HL-60 (cell line): ENCODE measurements at regions not wholly inside any gene's neighbourhood (a gene's known extent, or its start where the extent isn't known, plus 50 kb on each side); places are given as distances from the start of the nearest gene placed in this dataset. TPM values are rescaled to one million over a fixed set of nuclear protein-coding genes. Genes with fewer than 3 reads are reported as not detected.

ENCODE experiments used
- DNase-seq, 2 experiments: peaks; one replicate each; pipeline ENCODE4 v3.0.0-alpha.2; 2010 to 2020; ENCODE audit warnings: low read depth in 1 of 2, low spot score in 1 of 2
- H3K27ac ChIP-seq: fragments of 250-450 bp; sonication (Bioruptor Pico); replicated peaks from 2 replicates; pipeline ENCODE4 v1.5.1; 2020; ENCODE audit warnings: mild to moderate bottlenecking, moderate library complexity
- H3K27me3 ChIP-seq: fragments of 250-450 bp; sonication (Bioruptor Pico); 2 replicates; pipeline ENCODE4 v1.5.1; 2021; ENCODE audit warnings: mild to moderate bottlenecking, moderate library complexity; ENCODE audit not compliant: insufficient read depth, poor library complexity, severe bottlenecking
- H3K4me3 ChIP-seq: replicated peaks from 2 replicates; pipeline ENCODE4 v1.5.1; 2011; ENCODE audit warnings: mild to moderate bottlenecking, control low read depth, low read length; ENCODE audit not compliant: insufficient read depth
- CTCF ChIP-seq: IDR thresholded peaks from one replicate; pipeline ENCODE4 v1.5.1; 2011; ENCODE audit warnings: low read length, control low read depth, inconsistent platforms; ENCODE audit not compliant: insufficient read depth
- GABPA ChIP-seq: IDR thresholded peaks from 2 replicates; pipeline ENCODE4 v1.6.1; 2012; ENCODE audit warnings: low read depth
- POLR2AphosphoS5 ChIP-seq: IDR thresholded peaks from 2 replicates; pipeline ENCODE4 v1.6.1; 2012; ENCODE audit warnings: low read depth
- REST ChIP-seq: IDR thresholded peaks from 2 replicates; pipeline ENCODE4 v1.6.1; 2012; ENCODE audit warnings: low read depth; ENCODE audit not compliant: insufficient replicate concordance
- SPI1 ChIP-seq: IDR thresholded peaks from 2 replicates; pipeline ENCODE4 v1.6.1; 2012; ENCODE audit warnings: low read depth, mild to moderate bottlenecking, borderline replicate concordance
- microRNA-seq: library from miRNA; unstranded; fragments of <30 nt; microRNA quantifications from one replicate; pipeline ENCODE4, GENCODE V29; 2018

- TF ChIP-seq GABPA = no peak
- no peak for TF ChIP-seq REST
- TF ChIP-seq POLR2AphosphoS5 = no peak
- no peak for TF ChIP-seq CTCF
- no peak for TF ChIP-seq SPI1
- no peaks in the 10 kb centered on the region for H3K27me3 ChIP-seq
- H3K4me3 ChIP-seq = no peak overlapping the region
- no peak for DNase-seq
- H3K27ac ChIP-seq = no peak overlapping the region
These were observed 64.3 kb upstream of the ID4 start for GRCh38 chr6:19772891-19773290.

GRCh38 chr6:19781269-19781668 is 55.9 kb upstream of the ID4 start:
- Histone ChIP-seq H3K4me3 (no peak overlapping the region), H3K27me3 (no peaks in the 10 kb centered on the region), H3K27ac (no peak overlapping the region)
- DNase-seq = no peak
- TF ChIP-seq CTCF = no peak
- TF ChIP-seq SPI1 = no peak

- H3K4me3 ChIP-seq = no peak overlapping the region
- no peak for DNase-seq
- TF ChIP-seq CTCF (no peak), SPI1 (no peak), POLR2AphosphoS5 (no peak), REST (no peak), GABPA (no peak)
- no peaks in the 10 kb centered on the region for H3K27me3 ChIP-seq
- no peak overlapping the region for H3K27ac ChIP-seq
These were observed 54.6 kb upstream of the ID4 start for GRCh38 chr6:19782588-19782987.

Small RNA genes lying in the stretch of these regions (microRNA-seq; reads per million reads assigned to microRNA genes)
- not detected for gene MIR548A1
